HepG2 (cell line): ENCODE measurements at regions not wholly inside any gene's neighbourhood (a gene's known extent, or its start where the extent isn't known, plus 50 kb on each side); places are given as distances from the start of the nearest gene placed in this dataset.

Source experiments
- ATAC-seq: fragments of 200-7000 bp; cut with Tn5 transposase; 3 replicates; pipeline ENCODE4 v1.9.1; 2020; ENCODE audit warnings: mild to moderate bottlenecking, moderate library complexity
- BruUV-seq: library from RNA; stranded (reverse); fragments of 400-500 nt; replicated peaks from 2 replicates; lab custom pipeline; 2021; lab: Mats Ljungman, UMichigan
- CTCF ChIA-PET: fragments of 300-600 bp; formaldehyde crosslinking; extraction: SDS; loops from one replicate; lab custom pipeline; 2021; ENCODE audit warnings: low total read pairs, inconsistent platforms, low intra/inter-chr PET ratio; lab: Yijun Ruan, JAX
- POLR2A ChIA-PET: fragments of 350-600 bp; sonication (Branson Sonifier 250); formaldehyde crosslinking; loops from one replicate; lab custom pipeline; 2020; ENCODE audit warnings: antibody characterized with exemption, inconsistent platforms; lab: Yijun Ruan, JAX
- DNase-seq: peaks from one replicate; pipeline ENCODE4 v3.0.0-alpha.2; 2015; ENCODE audit warnings: low spot score
- FAIRE-seq: peaks from 3 replicates; lab custom pipeline; 2011; peaks lifted over from hg19 to GRCh38; lab: Jason Lieb, UNC
- H2AFZ ChIP-seq: one replicate; pipeline ENCODE4 v1.6.1; 2011; ENCODE audit warnings: low read length, inconsistent platforms
- H3K27ac ChIP-seq: fragments of 300-600 bp; 3 replicates; pipeline ENCODE4 v1.8.0; 2011; ENCODE audit warnings: mixed run types, mild to moderate bottlenecking, mixed read lengths, low read length, inconsistent platforms; ENCODE audit not compliant: insufficient read depth; ENCODE audit errors: extremely low read length
- H3K27me3 ChIP-seq, 2 experiments: fragments of 200-600 bp in 1 of 2; 2 replicates in 1 of 2; 3 replicates in 1 of 2; pipeline versions ENCODE4 v1.6.0 to v1.8.0; 2011; ENCODE audit warnings: low read length in 2 of 2, mild to moderate bottlenecking in 2 of 2, moderate library complexity in 2 of 2, inconsistent platforms in 1 of 2; ENCODE audit not compliant: insufficient read depth in 2 of 2, control insufficient read depth in 1 of 2
- H3K36me3 ChIP-seq, 2 experiments: fragments of 200-600 bp in 1 of 2; replicated peaks in 1 of 2; 2 replicates in 1 of 2; 3 replicates in 1 of 2; pipeline versions ENCODE4 v1.5.1 to v1.8.0; 2011; ENCODE audit warnings: low read length in 2 of 2, inconsistent platforms in 1 of 2; ENCODE audit not compliant: insufficient read depth in 2 of 2, control insufficient read depth in 1 of 2
- H3K4me1 ChIP-seq: 2 replicates; pipeline ENCODE4 v1.5.1; 2012; ENCODE audit warnings: low read length, inconsistent platforms; ENCODE audit not compliant: insufficient read depth
- H3K4me2 ChIP-seq: 2 replicates; pipeline ENCODE4 v1.6.0; 2011; ENCODE audit warnings: low read depth, low read length, inconsistent platforms
- H3K4me3 ChIP-seq, 3 experiments: fragments of 200-600 bp in 1 of 3; sonication (generic), shearing (Covaris generic) in 1 of 3; replicated peaks in 1 of 3; 2 replicates each; pipeline ENCODE4 v1.5.1; 2011 to 2016; ENCODE audit warnings: low read length in 3 of 3, inconsistent platforms in 2 of 3, low read depth in 2 of 3, mild to moderate bottlenecking in 2 of 3, control low read depth in 1 of 3, mixed read lengths in 1 of 3; ENCODE audit not compliant: insufficient read depth in 1 of 3
- H3K79me2 ChIP-seq: one replicate; pipeline ENCODE4 v1.6.1; 2011; ENCODE audit warnings: low read length, inconsistent platforms; ENCODE audit not compliant: insufficient read depth
- H3K9ac ChIP-seq: 2 replicates; pipeline ENCODE4 v1.6.0; 2011; ENCODE audit warnings: mild to moderate bottlenecking, low read depth, low read length, inconsistent platforms; ENCODE audit not compliant: insufficient read depth
- H3K9me3 ChIP-seq: 2 replicates; pipeline ENCODE4 v1.5.1; 2012; ENCODE audit warnings: mild to moderate bottlenecking, low read length
- H4K20me1 ChIP-seq: 2 replicates; pipeline ENCODE4 v1.6.0; 2011; ENCODE audit warnings: inconsistent platforms, mild to moderate bottlenecking, low read length, moderate library complexity; ENCODE audit not compliant: insufficient read depth
- AGO2 ChIP-seq: fragments of 200-400 bp; formaldehyde crosslinking; optimal IDR thresholded peaks from 2 replicates; pipeline ENCODE3; 2017; ENCODE audit warnings: mild to moderate bottlenecking, low read depth, low read length, moderate library complexity
- AHR ChIP-seq: IDR thresholded peaks from 2 replicates; pipeline ENCODE4 v1.6.1; 2018; ENCODE audit warnings: missing genetic modification reagents, missing compliant biosample characterization
- FOXM1 ChIP-seq: sonication (generic); formaldehyde crosslinking; IDR thresholded peaks from 2 replicates; pipeline ENCODE4 v1.5.0; 2020; ENCODE audit warnings: missing genetic modification reagents
- GZF1 ChIP-seq: sonication (generic); formaldehyde crosslinking; IDR thresholded peaks from 2 replicates; pipeline ENCODE4 v1.5.1; 2020; ENCODE audit warnings: mild to moderate bottlenecking, missing genetic modification reagents
- NR3C1 ChIP-seq: sonication (generic); formaldehyde crosslinking; IDR thresholded peaks from 2 replicates; pipeline ENCODE4 v1.4.0; 2020; ENCODE audit warnings: missing genetic modification reagents
- SPEN ChIP-seq: sonication (generic); formaldehyde crosslinking; IDR thresholded peaks from 2 replicates; pipeline ENCODE4 v1.5.1; 2020; ENCODE audit warnings: low read depth, mild to moderate bottlenecking, missing genetic modification reagents
- ZFP90 ChIP-seq: sonication (generic); formaldehyde crosslinking; IDR thresholded peaks from 2 replicates; pipeline ENCODE4 v1.8.0; 2022; ENCODE audit warnings: missing genetic modification reagents, mild to moderate bottlenecking, inconsistent platforms, borderline replicate concordance
- ZNF17 ChIP-seq: sonication (generic); formaldehyde crosslinking; IDR thresholded peaks from 2 replicates; pipeline ENCODE4 v1.5.0; 2020; ENCODE audit warnings: mild to moderate bottlenecking, missing genetic modification reagents
- ZNF33A ChIP-seq: sonication (generic); formaldehyde crosslinking; IDR thresholded peaks from 2 replicates; pipeline ENCODE4 v1.5.1; 2020; ENCODE audit warnings: missing genetic modification reagents, mild to moderate bottlenecking, moderate library complexity, borderline replicate concordance
- ZNF441 ChIP-seq: sonication (generic); formaldehyde crosslinking; IDR thresholded peaks from 2 replicates; pipeline ENCODE4 v1.7.0; 2021; ENCODE audit warnings: missing genetic modification reagents, borderline replicate concordance
- ZNF496 ChIP-seq: sonication (generic); formaldehyde crosslinking; IDR thresholded peaks from 2 replicates; pipeline ENCODE4 v1.8.1; 2023; ENCODE audit warnings: mild to moderate bottlenecking, moderate library complexity, missing genetic modification reagents; ENCODE audit not compliant: insufficient replicate concordance
- WGBS: methylation state at CpG from one replicate; pipeline ENCODE4 v1.1.6; 2017; ENCODE audit warnings: low lambda C conversion rate; 5-methylcytosine and 5-hydroxymethylcytosine counted together
- in situ Hi-C: cut with HindIII; loops from 2 replicates; pipeline ENCODE4 v1.10.0; 2017; ENCODE audit warnings: low pct_unique_long_range_greater_than_20kb; ENCODE audit not compliant: extremely low pct_ligation_motif_present
- intact Hi-C: fragments of 100-400 bp; cut with micrococcal nuclease; formaldehyde crosslinking; loops from one replicate; pipeline ENCODE4 v1.10.0; 2022; ENCODE audit not compliant: unreplicated experiment
- TF ChIP-seq, protein P1 (sequence below): sonication (generic); formaldehyde crosslinking; IDR thresholded peaks from 2 replicates; pipeline ENCODE4 v1.4.0; 2020; ENCODE audit warnings: missing genetic modification reagents
- TF ChIP-seq, protein P2 (sequence below): sonication (generic); formaldehyde crosslinking; IDR thresholded peaks from 2 replicates; pipeline ENCODE4 v1.5.0; 2020; ENCODE audit warnings: missing genetic modification reagents
- TF ChIP-seq, protein P3 (sequence below): sonication (generic); formaldehyde crosslinking; IDR thresholded peaks from 2 replicates; pipeline ENCODE4 v1.4.0; 2020; ENCODE audit warnings: missing genetic modification reagents, mild to moderate bottlenecking, borderline replicate concordance

DNA sequence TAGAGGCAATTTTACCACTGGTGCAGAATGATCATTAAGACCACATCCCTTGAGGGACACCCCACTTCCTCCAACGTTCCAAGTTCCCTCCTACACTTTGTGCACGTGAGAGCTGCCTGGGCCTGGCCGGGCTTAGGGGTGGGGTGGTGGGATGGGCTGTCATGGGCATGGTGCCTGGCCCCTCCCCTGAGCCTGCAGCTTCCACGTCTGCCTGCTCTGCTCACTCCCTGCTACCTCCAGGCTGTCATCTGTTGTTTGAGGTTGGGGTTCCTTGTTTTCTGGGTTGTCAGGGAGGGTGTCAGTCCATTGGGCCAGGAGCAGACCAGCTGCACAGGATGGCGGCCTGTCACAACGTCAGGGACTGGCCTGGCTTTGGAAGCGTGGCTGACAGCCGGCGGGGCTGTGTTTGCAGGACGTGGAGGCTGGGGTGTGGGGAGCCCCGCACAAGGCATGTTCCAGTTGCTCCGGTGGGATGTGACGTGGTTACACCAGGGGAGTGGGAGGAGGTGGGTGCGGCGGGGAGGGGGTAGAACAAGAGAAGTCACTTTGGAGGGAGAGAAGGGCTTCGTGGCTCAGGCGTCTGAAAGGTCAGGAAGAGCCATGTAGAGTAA, 72.3 kb downstream of the RTP5 start:
- no peak for ATAC-seq
- Histone ChIP-seq H3K9me3 (peaks cover 17% of the 10 kb centered on the region; the same call in 1 of the 2 replicates), H3K4me3 (no peak overlapping the region), H3K27ac (no peak overlapping the region), H3K79me2 (no peaks in the 10 kb centered on the region), H3K36me3 (no peaks in the 10 kb centered on the region), H3K9ac (no peak overlapping the region), H2AFZ (no peak overlapping the region), H3K4me2 (no peak overlapping the region), H3K4me1 (peaks cover 17% of the 10 kb centered on the region), H3K27me3 (peaks cover 7 to 43% of the 10 kb centered on the region in 2 experiments; a peak in 4 of 5 replicates), H4K20me1 (no peaks in the 10 kb centered on the region)
- TF ChIP-seq GZF1 (CRISPR knock-in tag) (no peak), ZNF441 (CRISPR knock-in tag) (no peak), ZNF496 (CRISPR knock-in tag) (no peak), SPEN (CRISPR knock-in tag) (no peak), ZFP90 (no peak), ZNF17 (CRISPR knock-in tag) (no peak), NR3C1 (no peak), AGO2 (no peak), FOXM1 (CRISPR knock-in tag) (no peak), AHR (CRISPR knock-in tag) (no peak), ZNF33A (CRISPR knock-in tag) (no peak)
- TF ChIP-seq, protein P1, sequence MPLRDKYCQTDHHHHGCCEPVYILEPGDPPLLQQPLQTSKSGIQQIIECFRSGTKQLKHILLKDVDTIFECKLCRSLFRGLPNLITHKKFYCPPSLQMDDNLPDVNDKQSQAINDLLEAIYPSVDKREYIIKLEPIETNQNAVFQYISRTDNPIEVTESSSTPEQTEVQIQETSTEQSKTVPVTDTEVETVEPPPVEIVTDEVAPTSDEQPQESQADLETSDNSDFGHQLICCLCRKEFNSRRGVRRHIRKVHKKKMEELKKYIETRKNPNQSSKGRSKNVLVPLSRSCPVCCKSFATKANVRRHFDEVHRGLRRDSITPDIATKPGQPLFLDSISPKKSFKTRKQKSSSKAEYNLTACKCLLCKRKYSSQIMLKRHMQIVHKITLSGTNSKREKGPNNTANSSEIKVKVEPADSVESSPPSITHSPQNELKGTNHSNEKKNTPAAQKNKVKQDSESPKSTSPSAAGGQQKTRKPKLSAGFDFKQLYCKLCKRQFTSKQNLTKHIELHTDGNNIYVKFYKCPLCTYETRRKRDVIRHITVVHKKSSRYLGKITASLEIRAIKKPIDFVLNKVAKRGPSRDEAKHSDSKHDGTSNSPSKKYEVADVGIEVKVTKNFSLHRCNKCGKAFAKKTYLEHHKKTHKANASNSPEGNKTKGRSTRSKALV (CRISPR knock-in tag), result no peak
- TF ChIP-seq, protein P2, sequence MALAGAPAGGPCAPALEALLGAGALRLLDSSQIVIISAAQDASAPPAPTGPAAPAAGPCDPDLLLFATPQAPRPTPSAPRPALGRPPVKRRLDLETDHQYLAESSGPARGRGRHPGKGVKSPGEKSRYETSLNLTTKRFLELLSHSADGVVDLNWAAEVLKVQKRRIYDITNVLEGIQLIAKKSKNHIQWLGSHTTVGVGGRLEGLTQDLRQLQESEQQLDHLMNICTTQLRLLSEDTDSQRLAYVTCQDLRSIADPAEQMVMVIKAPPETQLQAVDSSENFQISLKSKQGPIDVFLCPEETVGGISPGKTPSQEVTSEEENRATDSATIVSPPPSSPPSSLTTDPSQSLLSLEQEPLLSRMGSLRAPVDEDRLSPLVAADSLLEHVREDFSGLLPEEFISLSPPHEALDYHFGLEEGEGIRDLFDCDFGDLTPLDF, result no peak
- TF ChIP-seq, protein P3, sequence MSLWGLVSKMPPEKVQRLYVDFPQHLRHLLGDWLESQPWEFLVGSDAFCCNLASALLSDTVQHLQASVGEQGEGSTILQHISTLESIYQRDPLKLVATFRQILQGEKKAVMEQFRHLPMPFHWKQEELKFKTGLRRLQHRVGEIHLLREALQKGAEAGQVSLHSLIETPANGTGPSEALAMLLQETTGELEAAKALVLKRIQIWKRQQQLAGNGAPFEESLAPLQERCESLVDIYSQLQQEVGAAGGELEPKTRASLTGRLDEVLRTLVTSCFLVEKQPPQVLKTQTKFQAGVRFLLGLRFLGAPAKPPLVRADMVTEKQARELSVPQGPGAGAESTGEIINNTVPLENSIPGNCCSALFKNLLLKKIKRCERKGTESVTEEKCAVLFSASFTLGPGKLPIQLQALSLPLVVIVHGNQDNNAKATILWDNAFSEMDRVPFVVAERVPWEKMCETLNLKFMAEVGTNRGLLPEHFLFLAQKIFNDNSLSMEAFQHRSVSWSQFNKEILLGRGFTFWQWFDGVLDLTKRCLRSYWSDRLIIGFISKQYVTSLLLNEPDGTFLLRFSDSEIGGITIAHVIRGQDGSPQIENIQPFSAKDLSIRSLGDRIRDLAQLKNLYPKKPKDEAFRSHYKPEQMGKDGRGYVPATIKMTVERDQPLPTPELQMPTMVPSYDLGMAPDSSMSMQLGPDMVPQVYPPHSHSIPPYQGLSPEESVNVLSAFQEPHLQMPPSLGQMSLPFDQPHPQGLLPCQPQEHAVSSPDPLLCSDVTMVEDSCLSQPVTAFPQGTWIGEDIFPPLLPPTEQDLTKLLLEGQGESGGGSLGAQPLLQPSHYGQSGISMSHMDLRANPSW (CRISPR knock-in tag), result no peak
- no TSS peak for BruUV-seq
- intact Hi-C loops, result no loop called here
- no peak for FAIRE-seq
- in situ Hi-C loops, result no loop called here
- no peak for DNase-seq
- ChIA-PET POLR2A (no interaction called here), CTCF (no interaction called here)
- WGBS, result 38% methylated on average over 16 of the region's 17 CpGs
